ENCODE measurements at regions not wholly inside any gene's neighbourhood (a gene's known extent, or its start where the extent isn't known, plus 50 kb on each side); places are given as distances from the start of the nearest gene placed in this dataset.
A peak's percentile ranks its signal among the peaks of the same experiment; 100 is the strongest.

- no peaks in the 10 kb centered on the region for H3K9me3 ChIP-seq
- TF ChIP-seq CTCF (IDR thresholded peaks at IDR 0.05) = no peak
- H3K27ac ChIP-seq = no peak overlapping the region
- peaks cover 0 to 4% (median 0%) of the 10 kb centered on the region in 7 donors for H3K27me3 ChIP-seq
- no peaks in the 10 kb centered on the region for H3K36me3 ChIP-seq
- intact Hi-C loops (cut with DNase I) = loop anchor here in 7 of 10 donors (2.0 to 10.0 kb wide), 8 partner anchors 70 to 248 kb away; partner anchors contain the start of genes CD200R1 (in 4 of the 7) and CCDC80 (in 1 of the 7)
- no peak for DNase-seq
- H3K4me3 ChIP-seq = no peak overlapping the region
- ATAC-seq = no peak
- 79% methylated on average over 10 of the region's 10 CpGs for WGBS, 2 donors
- H3K4me1 ChIP-seq = peaks cover 0 to 49% (median 0%) of the 10 kb centered on the region in 9 donors
Measured at GRCh38 chr3:112736805-112737566, 96.0 kb upstream of the CCDC80 start.

DNA sequence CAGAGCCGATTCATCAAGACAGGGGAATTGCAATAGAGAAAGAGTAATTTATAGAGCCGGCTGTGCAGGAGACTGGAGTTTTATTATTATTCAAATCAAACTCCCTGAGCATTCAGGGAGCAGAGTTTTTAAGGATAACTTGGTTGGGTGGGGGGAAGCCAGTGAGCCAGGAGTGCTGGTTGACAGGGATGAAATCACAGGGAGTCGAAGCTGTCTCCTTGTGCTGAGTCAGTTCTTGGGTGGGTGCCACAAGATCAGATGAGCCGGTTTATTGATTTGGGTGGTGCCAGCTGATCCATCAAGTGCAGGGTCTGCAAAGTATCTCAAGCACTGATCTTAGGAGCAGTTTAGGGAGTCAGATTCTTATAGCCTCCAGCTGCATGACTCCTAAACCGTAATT is 95.4 kb upstream of the CCDC80 start:
- peaks cover 0 to 6% (median 0%) of the 10 kb centered on the region in 7 donors for H3K27me3 ChIP-seq
- H3K4me3 ChIP-seq = no peak overlapping the region
- 73 to 77% methylated on average over 5 of the region's 5 CpGs for WGBS, 2 donors
- H3K9me3 ChIP-seq = no peaks in the 10 kb centered on the region
- no peak overlapping the region for H3K27ac ChIP-seq
- peaks cover 0 to 43% (median 0%) of the 10 kb centered on the region in 9 donors for H3K4me1 ChIP-seq
- intact Hi-C loops (cut with DNase I) = loop anchor here in 7 of 10 donors (2.0 to 10.0 kb wide), 8 partner anchors 71 to 248 kb away; partner anchors contain the start of genes CD200R1 (in 4 of the 7) and CCDC80 (in 1 of the 7)
- DNase-seq (no peak), ATAC-seq (no peak)
- H3K36me3 ChIP-seq = no peaks in the 10 kb centered on the region
- no peak for TF ChIP-seq CTCF (IDR thresholded peaks at IDR 0.05)

- H3K9me3 ChIP-seq = no peaks in the 10 kb centered on the region
- WGBS, 2 donors = 80 to 85% methylated on average over 3 of the region's 3 CpGs
- no peak overlapping the region for H3K4me3 ChIP-seq
- TF ChIP-seq CTCF (IDR thresholded peaks at IDR 0.05) = no peak
- intact Hi-C loops (cut with DNase I) = loop anchor here in 7 of 10 donors (2.0 to 10.0 kb wide), 10 partner anchors 71 to 249 kb away; partner anchors contain the start of genes CD200R1 (in 4 of the 7) and CCDC80 (in 1 of the 7)
- no peak overlapping the region for H3K27ac ChIP-seq
- H3K4me1 ChIP-seq = peaks cover 0 to 38% (median 0%) of the 10 kb centered on the region in 9 donors
- peaks cover 0 to 6% (median 0%) of the 10 kb centered on the region in 7 donors for H3K27me3 ChIP-seq
- ATAC-seq = no peak
- no peaks in the 10 kb centered on the region for H3K36me3 ChIP-seq
- no peak for DNase-seq
Measured at GRCh38 chr3:112735926-112736325, 95.0 kb upstream of the CCDC80 start.

GRCh38 chr3:112734736-112735350 is 93.9 kb upstream of the CCDC80 start:
- WGBS, 2 donors = 52 to 57% methylated on average over 12 of the region's 12 CpGs
- H3K4me3 ChIP-seq = no peak overlapping the region
- TF ChIP-seq CTCF (IDR thresholded peaks at IDR 0.05) = peak; percentile 32 to 78 (median 65)
- DNase-seq = peak in 1 of 2 donors; percentile 62
- peaks cover 0 to 27% (median 0%) of the 10 kb centered on the region in 9 donors for H3K4me1 ChIP-seq
- no peak overlapping the region for H3K27ac ChIP-seq
- intact Hi-C loops (cut with DNase I) = loop anchor here in 8 of 10 donors (2.0 to 10.0 kb wide), 10 partner anchors 72 to 250 kb away; partner anchors contain the start of genes CD200R1 (in 5 of the 8) and CCDC80 (in 1 of the 8)
- ATAC-seq = peak in 6 of 8 donors; percentile 46 to 75 (median 72)
- H3K27me3 ChIP-seq = peaks cover 0 to 6% (median 0%) of the 10 kb centered on the region in 7 donors
- no peaks in the 10 kb centered on the region for H3K36me3 ChIP-seq
- H3K9me3 ChIP-seq = no peaks in the 10 kb centered on the region
